Stimulated activated naive CD8-positive, alpha-beta T cell treated with anti-CD3 and anti-CD28 coated beads, Interleukin-15, amount 100 ng/mL, for 72 hours (primary cell): ENCODE measurements at regions not wholly inside any gene's neighbourhood (a gene's known extent, or its start where the extent isn't known, plus 50 kb on each side); places are given as distances from the start of the nearest gene placed in this dataset.

Experiments
- ATAC-seq: fragments of 150-1000 bp; cut with Tn5 transposase; 2 replicates; pipeline ENCODE4 v1.10.0; 2021; ENCODE audit warnings: mild to moderate bottlenecking, moderate library complexity
- DNase-seq, 2 donors: peaks; one replicate each; pipeline ENCODE4 v3.0.0; 2021 to 2022
- H3K27ac Mint-ChIP-seq, 2 donors: one replicate each; pipeline ENCODE4 v1.8.0; 2022; ENCODE audit warnings: mild to moderate bottlenecking in 2 of 2, mixed read lengths in 2 of 2, moderate library complexity in 2 of 2
- H3K27me3 Mint-ChIP-seq: one replicate; pipeline ENCODE4 v1.8.0; 2022; ENCODE audit warnings: mixed read lengths
- H3K4me1 Mint-ChIP-seq: one replicate; pipeline ENCODE4 v1.8.0; 2022; ENCODE audit warnings: mild to moderate bottlenecking, mixed read lengths
- H3K4me3 Mint-ChIP-seq, 2 donors: one replicate each; pipeline ENCODE4 v1.8.0; 2022; ENCODE audit warnings: mild to moderate bottlenecking in 2 of 2, mixed read lengths in 2 of 2, moderate library complexity in 1 of 2
- H3K9me3 Mint-ChIP-seq, 2 donors: one replicate each; pipeline ENCODE4 v1.8.0; 2022; ENCODE audit warnings: mixed read lengths in 2 of 2

DNA sequence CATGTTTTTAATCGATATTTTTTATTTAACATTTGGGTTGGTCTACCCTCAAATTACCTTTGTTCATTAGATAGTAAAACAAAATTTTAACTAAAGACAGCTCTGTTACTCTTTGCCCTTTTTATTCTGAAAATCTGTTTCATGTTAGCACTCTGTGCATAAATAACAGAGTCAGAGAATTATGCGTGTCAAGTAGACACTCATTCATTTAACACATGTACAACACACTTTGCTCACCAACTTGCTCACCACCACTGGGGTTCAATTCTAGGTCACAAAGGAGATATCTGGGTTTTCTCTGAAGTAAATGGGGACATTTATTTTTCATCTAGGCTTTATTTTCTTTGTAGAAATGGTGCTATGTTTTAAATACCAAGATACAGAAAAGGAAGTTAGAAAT is 457.4 kb upstream of the SEMA3D start:
- Mint-ChIP-seq H3K4me1 (no peaks in the 10 kb centered on the region), H3K27ac (no peak overlapping the region), H3K9me3 (peaks cover 5 to 12% of the 10 kb centered on the region in 2 donors), H3K27me3 (no peaks in the 10 kb centered on the region), H3K4me3 (no peak overlapping the region)
- ATAC-seq (no peak), DNase-seq (no peak)

DNA sequence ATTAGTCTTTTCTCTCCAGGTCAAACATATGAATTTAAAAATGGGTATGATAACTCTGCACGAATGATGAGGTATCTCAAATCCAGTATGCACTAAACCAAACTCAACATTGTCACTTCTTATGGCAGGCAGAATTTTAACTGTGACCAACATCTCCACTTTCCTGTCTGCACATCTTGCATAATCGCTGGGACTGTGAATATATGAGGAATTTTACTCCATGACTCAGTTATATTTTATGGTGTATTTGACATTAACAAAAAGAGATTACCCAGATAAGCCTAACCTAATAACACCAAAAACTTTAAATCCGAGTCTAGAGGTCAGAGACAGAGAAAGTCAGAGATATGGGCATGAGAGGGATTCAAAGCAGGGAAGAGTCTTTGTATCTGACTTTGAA is 454.5 kb upstream of the SEMA3D start:
- Mint-ChIP-seq H3K4me1 (no peaks in the 10 kb centered on the region), H3K4me3 (no peak overlapping the region), H3K27ac (no peak overlapping the region), H3K27me3 (no peaks in the 10 kb centered on the region), H3K9me3 (peaks cover 0 to 5% of the 10 kb centered on the region in 2 donors)
- no peak for DNase-seq
- no peak for ATAC-seq

DNA sequence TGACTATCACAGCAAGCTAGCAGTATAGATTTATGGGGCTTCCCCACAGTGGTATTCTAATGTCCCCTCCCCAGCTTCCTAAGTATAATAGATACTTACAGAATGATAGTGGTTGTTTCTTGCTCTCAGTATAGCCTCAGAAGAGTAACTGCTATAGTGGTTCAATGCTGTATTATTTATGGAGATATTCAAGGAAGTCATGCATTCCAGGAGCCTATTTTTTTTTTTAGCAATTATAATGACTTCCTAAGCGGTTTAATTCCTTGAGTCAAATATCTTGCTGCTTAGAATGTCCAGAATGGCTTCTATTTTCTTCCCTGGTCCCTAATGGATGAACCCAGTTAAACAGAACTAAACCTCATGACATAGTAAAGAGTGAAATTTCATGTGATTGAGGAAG is 451.5 kb upstream of the SEMA3D start:
- ATAC-seq (no peak), DNase-seq (no peak)
- peaks cover 0 to 5% of the 10 kb centered on the region in 2 donors for H3K9me3 Mint-ChIP-seq
- H3K4me1 Mint-ChIP-seq, result no peaks in the 10 kb centered on the region
- H3K27me3 Mint-ChIP-seq, result no peaks in the 10 kb centered on the region
- H3K27ac Mint-ChIP-seq, result no peak overlapping the region
- no peak overlapping the region for H3K4me3 Mint-ChIP-seq

DNA sequence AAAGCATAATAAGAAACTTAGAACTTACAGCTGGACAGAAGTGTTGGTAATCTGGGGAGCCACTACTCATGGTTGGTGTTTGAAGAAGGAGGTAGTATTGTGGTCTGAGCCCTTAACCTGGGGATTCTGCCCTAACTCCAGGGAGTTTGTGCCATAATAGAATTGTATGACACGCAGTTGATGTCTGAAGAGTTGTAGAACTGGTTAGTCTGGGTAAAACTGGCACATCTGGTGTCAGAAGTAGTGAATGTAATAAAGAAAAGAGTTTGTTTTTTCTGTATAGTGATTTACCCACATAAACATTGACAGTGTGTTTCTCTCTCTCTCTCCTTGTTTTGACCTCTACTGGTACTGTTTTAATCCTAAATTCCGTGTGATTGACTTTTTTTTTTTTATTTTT is 448.1 kb upstream of the SEMA3D start:
- Mint-ChIP-seq H3K4me3 (no peak overlapping the region), H3K9me3 (no peaks in the 10 kb centered on the region), H3K4me1 (no peaks in the 10 kb centered on the region), H3K27me3 (no peaks in the 10 kb centered on the region), H3K27ac (no peak overlapping the region)
- ATAC-seq, result no peak
- no peak for DNase-seq

DNA sequence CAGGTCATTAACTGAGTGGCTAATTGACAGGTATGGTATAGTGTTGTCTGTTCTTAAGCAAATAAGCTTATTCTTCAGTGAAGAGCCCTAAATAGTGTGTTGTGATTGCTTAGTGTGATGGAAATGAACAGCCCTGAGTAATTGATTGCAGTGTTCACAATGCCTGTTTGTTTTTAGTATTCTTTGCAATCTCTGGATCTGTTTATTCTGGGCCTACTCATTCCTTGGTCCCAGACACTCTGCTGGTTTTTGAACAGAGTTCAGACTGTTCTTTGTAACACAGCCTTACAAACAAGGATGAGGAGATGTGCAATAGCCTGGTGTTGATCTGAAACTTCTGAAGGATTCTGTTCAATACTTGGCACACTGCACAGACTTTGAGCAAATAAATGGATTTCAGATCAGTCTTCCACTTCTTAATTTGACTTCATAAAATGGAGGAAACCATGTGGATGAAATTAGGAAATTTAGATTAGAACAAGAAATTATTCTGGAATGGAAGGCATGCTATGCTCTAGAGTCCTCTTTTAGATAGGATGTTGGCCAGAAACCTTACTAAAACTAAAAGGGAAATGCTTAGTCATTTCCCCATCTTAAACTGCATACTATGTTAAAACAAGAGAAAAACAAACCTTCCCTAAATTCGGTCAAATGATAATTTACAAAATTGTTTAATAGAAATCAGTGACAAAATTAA is 444.2 kb upstream of the SEMA3D start:
- no peak overlapping the region for H3K4me3 Mint-ChIP-seq
- H3K9me3 Mint-ChIP-seq, result no peaks in the 10 kb centered on the region
- ATAC-seq (no peak), DNase-seq (no peak)
- H3K27me3 Mint-ChIP-seq, result no peaks in the 10 kb centered on the region
- no peak overlapping the region for H3K27ac Mint-ChIP-seq
- H3K4me1 Mint-ChIP-seq, result no peaks in the 10 kb centered on the region

DNA sequence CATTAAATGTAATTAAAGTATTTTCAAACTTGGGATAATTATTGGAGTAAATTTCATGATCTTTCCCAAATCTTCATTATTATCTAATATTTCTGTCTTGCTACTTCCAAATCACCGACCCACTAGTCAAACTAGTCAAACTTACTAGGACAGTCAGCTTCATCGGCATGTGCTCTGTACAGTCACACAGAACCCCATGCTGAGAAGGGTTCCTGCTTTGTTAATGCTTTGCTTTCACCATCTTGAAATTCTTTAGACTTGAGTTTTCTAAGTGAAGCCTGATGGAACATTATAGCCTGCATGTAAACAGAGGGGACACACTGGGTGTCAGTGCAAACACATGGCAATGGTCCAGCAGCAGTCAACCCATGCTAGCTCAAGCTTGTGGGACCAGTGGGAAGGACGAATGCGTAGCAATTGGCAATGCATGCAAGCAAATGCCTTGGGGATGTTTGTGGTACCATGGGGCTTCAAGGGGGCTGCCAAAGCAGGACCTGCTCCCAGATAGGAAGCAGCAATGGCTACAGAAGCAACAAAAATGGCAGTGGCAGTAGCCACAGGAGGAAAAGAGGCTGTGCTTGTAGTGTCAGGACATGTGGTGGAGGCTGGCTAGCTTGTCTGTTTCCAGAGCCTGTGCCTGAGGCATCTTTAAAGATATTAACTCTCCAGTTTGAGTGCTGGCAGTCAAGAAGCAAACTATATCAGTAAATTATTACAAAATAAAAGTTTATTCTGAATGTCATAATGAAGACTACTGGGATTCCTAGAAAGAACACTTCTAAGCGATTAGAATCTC is 441.1 kb upstream of the SEMA3D start:
- Mint-ChIP-seq H3K4me1 (no peaks in the 10 kb centered on the region), H3K4me3 (no peak overlapping the region), H3K27me3 (no peaks in the 10 kb centered on the region), H3K27ac (no peak overlapping the region), H3K9me3 (no peaks in the 10 kb centered on the region)
- DNase-seq (no peak), ATAC-seq (no peak)

DNA sequence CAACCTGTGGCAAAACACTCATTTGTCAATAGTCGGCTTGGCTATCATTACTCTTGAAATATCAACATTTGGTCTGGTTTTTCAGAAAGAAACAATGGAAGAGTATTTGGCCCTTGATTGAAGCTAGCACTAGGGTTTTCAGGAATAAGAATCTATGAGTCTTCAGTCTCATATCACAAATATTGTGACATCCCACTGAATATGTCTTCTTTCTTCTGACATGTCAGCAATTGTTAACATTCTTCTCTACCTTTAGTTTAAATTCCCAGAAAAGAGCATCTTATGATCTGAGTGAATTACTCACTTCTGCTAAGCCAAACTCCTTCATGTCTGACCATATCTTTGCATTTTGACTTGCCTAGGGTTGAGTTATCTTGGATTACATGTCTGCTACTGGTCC is 435.2 kb upstream of the SEMA3D start:
- Mint-ChIP-seq H3K27ac (no peak overlapping the region), H3K4me3 (no peak overlapping the region), H3K9me3 (peaks cover 0 to 7% of the 10 kb centered on the region in 2 donors), H3K4me1 (no peaks in the 10 kb centered on the region), H3K27me3 (no peaks in the 10 kb centered on the region)
- no peak for ATAC-seq
- no peak for DNase-seq

DNA sequence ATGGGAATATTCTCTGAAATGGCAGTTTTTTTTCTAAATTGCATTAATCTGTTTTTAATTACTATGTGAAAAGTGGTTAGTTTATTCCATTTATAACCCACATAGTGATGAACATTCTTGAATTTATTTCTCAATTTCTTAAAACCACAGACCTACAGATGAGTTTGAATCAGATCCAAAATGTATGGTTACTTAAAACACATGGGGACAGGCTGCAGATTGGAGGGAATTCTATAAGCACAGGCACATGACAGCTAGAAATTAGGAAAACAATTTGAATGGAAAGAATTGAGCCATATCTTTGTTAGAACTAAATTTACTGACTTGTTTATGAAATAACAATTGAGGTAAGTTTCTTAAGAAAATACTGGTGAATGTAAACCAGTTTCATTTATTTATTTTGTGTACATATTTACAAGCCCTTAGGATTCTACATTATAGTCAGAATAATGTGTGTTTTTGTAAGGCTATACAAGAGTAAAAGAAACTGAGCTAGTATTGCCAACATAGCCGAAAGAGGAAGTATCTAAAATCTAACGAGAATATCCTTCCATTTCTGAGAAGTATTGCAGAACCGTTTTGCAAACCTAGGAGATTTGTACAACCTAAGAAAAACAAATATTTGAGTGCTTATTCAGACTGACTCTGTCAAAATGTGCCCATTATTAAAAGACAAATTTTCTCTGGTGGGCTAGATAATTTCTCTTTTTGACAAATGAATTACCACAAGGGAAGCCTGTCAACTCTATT is 434.3 kb upstream of the SEMA3D start:
- Mint-ChIP-seq H3K4me3 (no peak overlapping the region), H3K27ac (no peak overlapping the region), H3K4me1 (no peaks in the 10 kb centered on the region), H3K27me3 (no peaks in the 10 kb centered on the region), H3K9me3 (peaks cover 0 to 7% of the 10 kb centered on the region in 2 donors)
- no peak for DNase-seq
- ATAC-seq, result no peak

DNA sequence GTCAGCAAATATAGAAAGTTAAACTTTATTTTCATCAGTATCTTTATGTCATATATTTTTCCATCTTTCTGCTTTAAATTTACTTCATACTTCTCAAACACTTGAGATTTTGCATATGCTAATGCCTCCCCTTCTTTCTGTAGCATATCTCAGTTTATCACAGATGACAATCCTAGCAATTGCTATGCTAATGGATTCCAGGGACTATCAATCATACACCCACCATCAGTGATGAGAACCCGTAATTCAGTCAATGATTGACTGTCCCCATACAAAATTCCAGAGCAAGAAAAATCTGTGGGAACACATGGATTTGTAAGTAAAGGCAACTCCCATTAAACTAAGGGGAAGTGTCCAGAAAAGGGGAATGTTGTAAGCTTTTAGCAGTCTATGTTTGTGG is 432.4 kb upstream of the SEMA3D start:
- no peak overlapping the region for H3K4me3 Mint-ChIP-seq
- H3K4me1 Mint-ChIP-seq, result no peaks in the 10 kb centered on the region
- peaks cover 0 to 17% of the 10 kb centered on the region in 2 donors for H3K9me3 Mint-ChIP-seq
- H3K27me3 Mint-ChIP-seq, result no peaks in the 10 kb centered on the region
- DNase-seq, result no peak
- ATAC-seq, result no peak
- no peak overlapping the region for H3K27ac Mint-ChIP-seq

DNA sequence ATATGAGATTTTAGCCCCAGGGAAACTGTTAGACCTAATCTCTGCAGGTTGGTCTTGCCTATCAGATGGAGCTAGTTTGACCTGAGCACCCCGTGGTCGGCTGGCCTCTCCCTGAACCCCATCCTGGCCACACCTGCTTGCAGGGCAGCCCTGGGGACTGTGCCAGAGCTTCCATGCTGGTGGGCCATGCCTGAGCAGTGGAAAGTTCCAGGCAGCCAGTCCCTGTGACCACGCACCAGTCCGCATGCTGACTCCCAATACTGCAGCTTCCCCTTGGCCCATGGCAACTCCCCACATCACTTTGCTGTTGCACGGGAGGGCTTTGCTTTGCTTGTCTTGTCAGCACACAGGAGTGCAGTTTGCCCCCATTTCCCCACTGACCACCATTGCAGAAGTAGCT is 427.8 kb upstream of the SEMA3D start:
- ATAC-seq, result no peak
- no peak for DNase-seq
- Mint-ChIP-seq H3K27ac (no peak overlapping the region), H3K9me3 (peaks cover 0 to 24% of the 10 kb centered on the region in 2 donors), H3K4me3 (no peak overlapping the region), H3K27me3 (no peaks in the 10 kb centered on the region), H3K4me1 (no peaks in the 10 kb centered on the region)

DNA sequence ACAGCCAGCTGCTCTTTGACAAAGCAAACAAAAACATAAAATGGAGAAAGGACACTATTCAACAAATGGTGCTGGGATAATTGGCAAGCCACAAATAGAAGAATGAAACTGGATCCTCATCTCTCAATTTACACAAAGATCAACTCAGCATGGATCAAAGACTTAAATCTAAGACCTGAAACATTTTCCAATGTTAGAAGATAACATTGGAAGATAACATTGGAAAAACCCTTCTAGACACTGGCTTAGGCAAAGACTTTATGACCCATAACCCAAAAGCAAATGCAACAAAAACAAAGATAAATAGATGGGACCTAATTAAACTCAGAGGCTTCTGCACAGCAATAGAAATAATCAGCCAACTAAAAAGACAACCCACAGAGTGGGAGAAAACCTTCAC is 425.7 kb upstream of the SEMA3D start:
- no peaks in the 10 kb centered on the region for H3K4me1 Mint-ChIP-seq
- H3K27me3 Mint-ChIP-seq, result no peaks in the 10 kb centered on the region
- ATAC-seq (no peak), DNase-seq (no peak)
- no peak overlapping the region for H3K4me3 Mint-ChIP-seq
- no peak overlapping the region for H3K27ac Mint-ChIP-seq
- H3K9me3 Mint-ChIP-seq, result peaks cover 0 to 24% of the 10 kb centered on the region in 2 donors

DNA sequence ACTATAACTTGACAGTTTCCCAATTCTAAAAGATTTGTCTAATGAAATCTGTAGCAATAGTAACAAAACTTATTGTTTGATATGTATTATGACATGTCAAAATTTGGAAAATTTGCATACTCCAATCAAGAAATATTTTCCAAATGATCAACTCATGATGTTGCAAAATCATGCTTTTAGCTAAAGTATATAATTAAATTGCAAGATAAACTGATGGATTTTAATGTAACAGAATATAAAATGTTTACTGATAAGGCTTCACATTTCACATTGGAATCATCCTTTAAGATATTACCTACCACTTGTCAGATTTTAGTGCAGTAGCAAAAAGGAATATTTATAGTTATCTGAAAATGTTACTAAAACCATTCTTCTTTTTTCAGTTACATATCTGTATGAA is 421.9 kb upstream of the SEMA3D start:
- Mint-ChIP-seq H3K27ac (no peak overlapping the region), H3K9me3 (peaks cover 7 to 13% of the 10 kb centered on the region in 2 donors), H3K4me3 (no peak overlapping the region), H3K4me1 (no peaks in the 10 kb centered on the region), H3K27me3 (no peaks in the 10 kb centered on the region)
- DNase-seq (no peak), ATAC-seq (no peak)

DNA sequence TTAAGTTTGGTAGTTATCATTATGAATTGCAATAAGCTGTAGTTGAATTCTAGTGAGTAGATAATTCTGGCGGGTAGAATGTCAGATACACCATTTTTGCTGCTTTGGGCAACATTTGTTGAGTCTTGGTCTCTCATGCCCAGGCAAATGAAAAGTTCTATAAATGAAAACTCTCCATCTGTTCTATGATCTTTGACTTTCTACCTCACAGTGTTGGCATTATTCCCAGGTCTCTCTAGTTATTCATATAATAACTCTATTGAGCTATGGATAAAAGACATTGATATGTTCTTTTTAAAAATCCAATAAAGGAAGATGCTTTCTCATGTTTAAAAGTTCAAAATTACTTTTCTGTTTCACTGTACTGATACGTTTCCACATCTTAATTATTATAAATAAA is 415.3 kb upstream of the SEMA3D start:
- Mint-ChIP-seq H3K4me3 (no peak overlapping the region), H3K27me3 (no peaks in the 10 kb centered on the region), H3K27ac (no peak overlapping the region), H3K4me1 (no peaks in the 10 kb centered on the region), H3K9me3 (peaks cover 0 to 7% of the 10 kb centered on the region in 2 donors)
- DNase-seq (no peak), ATAC-seq (no peak)

DNA sequence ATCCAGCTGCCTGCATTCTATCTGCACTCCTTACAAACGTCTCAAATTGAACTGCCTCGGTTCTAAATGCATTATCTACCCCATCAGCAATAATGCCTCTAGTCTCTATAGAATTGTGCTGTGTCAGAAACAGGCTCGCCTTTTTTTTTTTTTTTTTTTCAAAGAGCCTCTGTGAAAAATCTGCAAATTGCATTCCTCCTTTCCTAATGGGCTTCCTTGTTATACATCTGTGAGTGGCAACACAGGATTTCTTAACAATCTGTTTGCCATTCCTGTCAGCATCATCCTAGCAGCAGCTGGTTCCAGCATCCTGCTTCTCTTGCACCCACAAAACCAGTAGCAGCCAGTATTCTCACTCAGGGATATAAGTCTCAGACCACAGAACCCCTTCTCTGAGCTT is 413.5 kb upstream of the SEMA3D start:
- H3K27me3 Mint-ChIP-seq, result no peaks in the 10 kb centered on the region
- peaks cover 0 to 7% of the 10 kb centered on the region in 2 donors for H3K9me3 Mint-ChIP-seq
- H3K4me3 Mint-ChIP-seq, result no peak overlapping the region
- H3K27ac Mint-ChIP-seq, result no peak overlapping the region
- no peaks in the 10 kb centered on the region for H3K4me1 Mint-ChIP-seq
- DNase-seq (no peak), ATAC-seq (no peak)

DNA sequence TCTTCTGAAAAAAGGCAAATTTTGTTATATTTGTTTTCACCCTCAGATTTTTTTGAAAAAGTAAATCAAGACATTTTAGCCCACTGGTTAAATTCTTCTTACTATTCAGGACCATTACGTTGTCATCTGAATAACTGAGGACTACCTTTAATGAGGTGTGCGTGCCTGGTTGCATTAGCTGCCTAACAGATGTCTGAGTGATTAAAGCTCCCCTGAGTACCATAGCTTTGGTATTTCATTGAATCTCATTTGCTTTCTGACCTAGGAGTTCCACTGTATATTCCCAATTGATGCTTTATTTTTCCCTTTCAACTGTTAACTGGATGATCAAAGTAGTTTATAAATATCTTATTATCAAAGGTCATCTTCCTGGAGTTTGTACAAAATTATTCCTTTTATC is 410.0 kb upstream of the SEMA3D start:
- Mint-ChIP-seq H3K9me3 (no peaks in the 10 kb centered on the region), H3K4me3 (no peak overlapping the region), H3K4me1 (no peaks in the 10 kb centered on the region), H3K27me3 (no peaks in the 10 kb centered on the region), H3K27ac (no peak overlapping the region)
- ATAC-seq, result no peak
- no peak for DNase-seq

DNA sequence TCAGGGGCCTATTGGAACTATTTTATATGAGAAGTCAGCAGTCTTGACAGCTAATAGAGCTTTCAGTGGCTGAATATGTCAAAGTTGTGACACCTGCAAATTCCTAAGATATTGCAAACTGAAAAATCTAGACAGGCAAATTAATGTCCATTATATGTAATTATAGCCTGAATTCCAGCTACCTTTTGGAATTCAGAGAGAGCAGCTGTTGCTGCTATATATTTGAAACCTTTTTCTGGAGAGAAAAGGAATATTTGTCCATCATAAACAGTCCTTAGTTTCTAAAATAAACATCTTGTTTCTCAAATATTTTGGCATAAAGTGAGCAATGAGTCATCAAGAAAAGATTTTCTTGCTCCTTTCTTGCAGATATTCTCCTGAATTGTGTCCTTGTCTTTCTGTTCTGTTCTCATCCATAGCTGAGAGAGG is 408.9 kb upstream of the SEMA3D start:
- H3K27me3 Mint-ChIP-seq, result no peaks in the 10 kb centered on the region
- no peak overlapping the region for H3K4me3 Mint-ChIP-seq
- H3K9me3 Mint-ChIP-seq, result no peaks in the 10 kb centered on the region
- DNase-seq (no peak), ATAC-seq (no peak)
- H3K4me1 Mint-ChIP-seq, result no peaks in the 10 kb centered on the region
- H3K27ac Mint-ChIP-seq, result no peak overlapping the region
